NCI-H2171 treated with DMSO at 0.1 percent for 48 hours (cell line): ENCODE measurements at regions not wholly inside any gene's neighbourhood (a gene's known extent, or its start where the extent isn't known, plus 50 kb on each side); places are given as distances from the start of the nearest gene placed in this dataset.
"Not testable (repeated sequence)": the region's sequence is repeated elsewhere in the genome, so short reads cannot be mapped to it uniquely, and the experiment has no call there.

Source experiments
- DNase-seq: peaks from one replicate; lab custom pipeline; 2025; lab: John Stamatoyannopoulos, UW

GRCh38 chr6:2611092-2611491 is 139.6 kb downstream of the MYLK4 start:
- no peak for DNase-seq

GRCh38 chr6:2608503-2608902 is 142.2 kb downstream of the MYLK4 start:
- DNase-seq, result no peak

- no peak for DNase-seq
Measured at GRCh38 chr6:2600363-2600762, 150.4 kb downstream of the MYLK4 start.

GRCh38 chr6:2599817-2600216 is 150.9 kb downstream of the MYLK4 start:
- no peak for DNase-seq

- DNase-seq, result no peak
Measured at GRCh38 chr6:2598867-2599266, 151.9 kb downstream of the MYLK4 start.

GRCh38 chr6:2597991-2598390 is 152.7 kb downstream of the MYLK4 start:
- no peak for DNase-seq

GRCh38 chr6:2597457-2597856 is 153.3 kb downstream of the MYLK4 start:
- DNase-seq, result not testable (repeated sequence)

GRCh38 chr6:2596222-2596621 is 154.5 kb downstream of the MYLK4 start:
- DNase-seq, result no peak

GRCh38 chr6:2594868-2595267 is 155.9 kb downstream of the MYLK4 start:
- no peak for DNase-seq

DNA sequence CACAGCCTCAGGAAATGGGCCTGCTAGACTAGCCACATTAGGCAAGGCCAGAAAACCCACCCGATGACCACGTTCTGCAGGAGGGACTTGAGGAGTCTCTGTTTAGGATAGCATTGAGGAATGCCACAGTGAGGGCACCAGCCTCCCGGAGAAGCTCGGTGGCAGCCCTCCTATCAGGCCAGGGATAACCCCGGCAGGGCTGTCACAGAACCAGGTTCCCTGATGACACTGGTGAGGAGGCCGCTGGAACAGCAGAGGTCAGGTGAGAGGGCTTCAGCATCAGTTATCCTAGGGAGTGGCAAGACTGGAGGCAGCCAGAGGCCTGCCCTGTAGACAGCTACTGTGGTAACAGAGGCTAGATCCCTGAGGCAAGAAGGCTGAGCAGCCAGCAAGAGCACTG is 157.6 kb downstream of the MYLK4 start:
- no peak for DNase-seq

GRCh38 chr6:2589171-2589661 is 161.5 kb downstream of the MYLK4 start:
- no peak for DNase-seq

DNA sequence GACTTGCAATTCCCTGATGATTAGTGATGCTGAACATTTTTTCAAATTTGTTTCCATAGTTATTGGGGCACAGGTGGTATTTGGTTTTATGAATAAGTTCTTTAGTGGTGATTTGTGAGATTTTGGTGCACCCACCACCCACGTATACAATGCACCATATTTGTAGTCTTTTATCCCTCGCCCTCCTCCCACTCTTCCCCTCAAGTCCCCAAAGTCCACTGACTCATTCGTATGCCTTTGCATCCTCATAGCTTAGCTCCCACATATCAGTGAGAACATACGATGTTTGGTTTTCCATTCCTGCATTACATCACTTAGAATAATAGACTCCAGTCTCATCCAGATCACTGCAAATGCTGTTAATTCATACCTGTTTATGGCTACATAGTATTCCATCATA is 167.3 kb downstream of the MYLK4 start:
- DNase-seq, result no peak

DNA sequence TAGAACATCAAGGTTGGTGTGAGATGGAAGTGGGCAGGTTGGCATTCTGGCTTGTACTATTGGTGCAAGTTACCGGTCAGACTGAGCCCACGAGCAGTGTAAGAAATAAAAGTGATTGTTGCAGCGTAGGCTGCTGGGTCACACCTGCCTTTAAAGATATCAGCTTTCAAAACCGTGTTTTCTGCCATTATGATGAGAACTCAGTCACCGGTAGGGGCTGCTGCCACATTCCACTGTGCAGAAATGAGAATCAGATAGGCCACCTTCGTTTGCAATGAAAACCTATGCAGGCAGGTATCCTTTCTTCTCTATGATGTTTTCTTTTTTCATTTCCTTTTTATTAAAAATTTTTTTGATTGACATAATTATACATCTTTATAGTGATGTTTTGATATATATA is 168.5 kb downstream of the MYLK4 start:
- no peak for DNase-seq

DNA sequence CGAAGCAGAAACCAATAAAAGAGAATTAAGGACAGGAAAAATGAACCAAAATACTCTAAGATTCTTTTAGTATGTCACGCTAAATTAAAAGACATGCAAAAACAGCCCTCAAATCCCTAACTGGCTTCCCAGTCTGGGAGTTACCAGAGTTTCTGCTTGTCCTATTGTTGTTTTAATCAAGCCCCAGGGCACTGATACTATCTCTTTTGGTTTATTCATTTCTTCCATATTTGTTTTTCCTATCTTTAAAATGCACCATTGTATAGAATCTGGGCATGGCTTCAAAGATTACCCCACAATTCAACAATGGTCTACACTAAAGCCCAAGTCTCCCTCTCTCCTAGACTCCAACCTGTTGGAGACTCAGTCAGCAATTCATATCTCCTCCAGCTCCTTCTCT is 169.1 kb downstream of the MYLK4 start:
- DNase-seq, result no peak

- DNase-seq, result no peak
Measured at GRCh38 chr6:2581011-2581410, 169.7 kb downstream of the MYLK4 start.

GRCh38 chr6:2579804-2580570 is 170.7 kb downstream of the MYLK4 start:
- DNase-seq, result no peak

DNA sequence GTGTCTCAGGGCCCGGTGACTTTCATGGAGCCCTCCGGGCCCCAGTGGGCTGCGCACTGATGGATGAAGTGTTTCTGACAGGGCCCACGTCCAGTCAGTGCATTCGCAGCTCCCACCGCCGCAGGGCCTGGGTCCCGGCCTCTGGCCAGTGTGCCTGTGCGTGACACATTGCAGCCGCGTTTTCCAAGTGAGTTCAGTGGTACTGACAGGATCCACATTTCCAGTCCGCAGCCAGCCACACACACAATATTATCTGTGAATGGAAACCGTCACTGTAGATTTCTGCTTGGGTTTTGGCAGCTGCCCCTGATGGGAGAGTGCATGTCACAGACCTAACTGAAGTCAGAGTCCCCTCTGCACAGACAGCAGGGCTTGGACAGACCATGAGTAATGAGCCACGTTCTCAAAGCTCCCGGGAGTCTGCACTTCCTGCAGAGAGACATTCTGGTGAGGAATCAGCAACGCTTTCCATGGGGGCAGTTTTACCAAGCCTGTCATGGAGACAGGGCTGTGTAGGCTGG is 171.4 kb downstream of the MYLK4 start:
- DNase-seq, result no peak

DNA sequence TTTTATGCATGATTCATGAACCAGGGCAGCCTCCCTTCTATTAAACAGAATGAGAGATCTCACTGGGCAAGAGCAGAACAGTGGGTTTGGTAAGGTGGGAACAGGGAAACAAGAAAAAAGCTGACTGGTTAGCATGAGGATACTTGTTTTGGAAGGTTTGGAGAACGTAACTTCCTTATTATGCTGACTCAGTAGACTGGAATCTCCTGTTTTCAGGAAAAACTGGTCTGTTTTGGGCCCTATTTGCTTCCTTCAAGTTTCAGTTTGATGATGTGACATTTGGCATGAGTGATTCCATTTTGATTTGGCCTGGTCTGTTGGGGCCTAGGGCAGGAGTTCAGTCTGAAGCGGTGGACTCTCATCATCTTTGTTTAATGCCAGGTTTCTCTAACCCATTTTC is 172.0 kb downstream of the MYLK4 start:
- no peak for DNase-seq

- no peak for DNase-seq
Measured at GRCh38 chr6:2576499-2576898, 174.2 kb downstream of the MYLK4 start.

- no peak for DNase-seq
Measured at GRCh38 chr6:2575236-2575635, 175.5 kb downstream of the MYLK4 start.

GRCh38 chr6:2569420-2569819 is 181.3 kb downstream of the MYLK4 start:
- not testable (repeated sequence) for DNase-seq

GRCh38 chr6:2566048-2566447 is 184.7 kb downstream of the MYLK4 start:
- no peak for DNase-seq

GRCh38 chr6:2565499-2565898 is 185.2 kb downstream of the MYLK4 start:
- no peak for DNase-seq

DNA sequence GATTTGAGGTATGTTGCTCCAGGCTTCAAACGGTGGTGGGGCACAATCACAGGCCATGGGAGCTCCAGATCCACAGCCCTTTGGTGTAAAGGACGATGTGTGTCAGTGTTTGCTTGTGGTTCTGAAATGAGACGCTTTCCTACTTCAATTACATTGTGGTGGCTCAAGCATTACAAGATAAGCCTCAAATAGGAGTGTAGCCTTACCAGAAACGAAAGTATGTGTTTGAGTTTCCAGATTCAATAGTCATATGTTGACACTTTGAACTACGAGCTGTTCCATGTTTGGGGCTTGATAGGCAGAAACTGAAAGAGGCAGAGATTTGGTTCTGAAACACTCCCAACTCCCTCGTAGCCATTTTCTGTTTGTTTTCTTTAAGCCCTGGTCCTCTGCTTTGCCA is 187.1 kb downstream of the MYLK4 start:
- DNase-seq, result no peak
